ENCODE measurements at regions not wholly inside any gene's neighbourhood (a gene's known extent, or its start where the extent isn't known, plus 50 kb on each side); places are given as distances from the start of the nearest gene placed in this dataset.
"Not testable (repeated sequence)": the region's sequence is repeated elsewhere in the genome, so short reads cannot be mapped to it uniquely, and the experiment has no call there.

GRCh38 chr2:242004223-242004901, 134.8 kb downstream of the RTP5 start:
- Histone ChIP-seq H3K4me3 (no peak overlapping the region), H3K9ac (no peak overlapping the region), H3K27ac (no peak overlapping the region), H4K20me1 (no peaks in the 10 kb centered on the region), H3K9me3 (replicated peaks in 1 of 11) (peaks cover 0 to 16% (median 13%) of the 10 kb centered on the region in 11 experiments; a peak in 21 of 22 replicates), H3K4me2 (no peak overlapping the region), H3K36me3 (0 out of 22 replicates have a peak, but pooled peaks cover 0 to 2% (median 0%) of the 10 kb centered on the region in 11 experiments), H3K27me3 (no peaks in the 10 kb centered on the region), H3K4me1 (peaks cover 0 to 21% (median 16%) of the 10 kb centered on the region in 10 experiments; a peak in 17 of 20 replicates)
- TF ChIP-seq Cebpa-rat (IDR thresholded peaks at IDR 0.05) = no peak

- H3K4me3 ChIP-seq = no peak overlapping the region
- H3K9ac ChIP-seq = no peak overlapping the region
- H3K4me2 ChIP-seq = no peak overlapping the region
- TF ChIP-seq Cebpa-rat (IDR thresholded peaks at IDR 0.05) = no peak
- no peaks in the 10 kb centered on the region for H4K20me1 ChIP-seq
- H3K36me3 ChIP-seq = no peaks in the 10 kb centered on the region
- no peaks in the 10 kb centered on the region for H3K27me3 ChIP-seq
- peaks cover 0 to 21% (median 16%) of the 10 kb centered on the region in 10 experiments; a peak in 17 of 20 replicates for H3K4me1 ChIP-seq
- H3K27ac ChIP-seq = no peak overlapping the region
- H3K9me3 ChIP-seq (replicated peaks in 1 of 11) = peaks cover 0 to 19% (median 16%) of the 10 kb centered on the region in 11 experiments; a peak in 21 of 22 replicates
Observed at GRCh38 chr2:242004902-242005230, 135.3 kb downstream of the RTP5 start.

GRCh38 chr2:242006091-242006634, 136.6 kb downstream of the RTP5 start:
- not testable (repeated sequence) for H3K4me2 ChIP-seq, H3K27ac ChIP-seq, H3K9ac ChIP-seq, H3K36me3 ChIP-seq, H4K20me1 ChIP-seq, H3K27me3 ChIP-seq, H3K4me3 ChIP-seq
- Histone ChIP-seq H3K4me1 (peaks cover 7 to 21% (median 17%) of the 10 kb centered on the region in 10 experiments), H3K9me3 (replicated peaks in 1 of 11) (peaks cover 0 to 24% (median 20%) of the 10 kb centered on the region in 11 experiments; a peak in 21 of 22 replicates)

GRCh38 chr2:242008908-242009307, 139.4 kb downstream of the RTP5 start:
- not testable (repeated sequence) for H3K36me3 ChIP-seq, H3K4me2 ChIP-seq, H3K27ac ChIP-seq, H4K20me1 ChIP-seq, H3K9ac ChIP-seq, H3K27me3 ChIP-seq
- peak overlapping the region in 2 of 10 experiments; percentile 45 to 58; a peak in 4 of 20 replicates for H3K4me3 ChIP-seq
- H3K9me3 ChIP-seq (replicated peaks in 1 of 11) = peaks cover 0 to 24% (median 20%) of the 10 kb centered on the region in 11 experiments; a peak in 21 of 22 replicates
- peaks cover 0 to 21% (median 9%) of the 10 kb centered on the region in 10 experiments; a peak in 12 of 20 replicates for H3K4me1 ChIP-seq

GRCh38 chr2:242009846-242010245, 140.3 kb downstream of the RTP5 start:
- not testable (repeated sequence) for H3K9ac ChIP-seq, H3K27ac ChIP-seq, H3K27me3 ChIP-seq, H3K36me3 ChIP-seq, H4K20me1 ChIP-seq, H3K4me2 ChIP-seq
- H3K4me1 ChIP-seq = peaks cover 0 to 21% (median 9%) of the 10 kb centered on the region in 10 experiments; a peak in 15 of 20 replicates
- peaks cover 0 to 24% (median 20%) of the 10 kb centered on the region in 11 experiments; a peak in 21 of 22 replicates for H3K9me3 ChIP-seq (replicated peaks in 1 of 11)
- peak overlapping the region in 1 of 10 experiments; percentile 11; a peak in 3 of 20 replicates for H3K4me3 ChIP-seq

GRCh38 chr2:242010252-242011166, 141.0 kb downstream of the RTP5 start:
- not testable (repeated sequence) for H4K20me1 ChIP-seq, H3K27me3 ChIP-seq, H3K27ac ChIP-seq, H3K9ac ChIP-seq, H3K4me3 ChIP-seq, H3K36me3 ChIP-seq
- Histone ChIP-seq H3K4me2 (peak overlapping the region in 5 of 11 experiments; percentile 11 to 59 (median 46); a peak in 6 of 22 replicates), H3K9me3 (replicated peaks in 1 of 11) (peaks cover 0 to 24% (median 20%) of the 10 kb centered on the region in 11 experiments; a peak in 21 of 22 replicates), H3K4me1 (peaks cover 0 to 21% (median 12%) of the 10 kb centered on the region in 10 experiments)

GRCh38 chr2:242011167-242011513, 141.6 kb downstream of the RTP5 start:
- peaks cover 0 to 21% (median 16%) of the 10 kb centered on the region in 10 experiments for H3K4me1 ChIP-seq
- no peak overlapping the region for H3K9ac ChIP-seq
- TF ChIP-seq Cebpa-rat (IDR thresholded peaks at IDR 0.05) = no peak
- H3K4me3 ChIP-seq = no peak overlapping the region
- H3K4me2 ChIP-seq = peak overlapping the region in 5 of 11 experiments; percentile 11 to 59 (median 46); a peak in 7 of 22 replicates
- H3K27me3 ChIP-seq = no peaks in the 10 kb centered on the region
- peaks cover 0 to 10% (median 0%) of the 10 kb centered on the region in 11 experiments; a peak in 1 of 22 replicates for H4K20me1 ChIP-seq
- peak overlapping the region in 8 of 11 experiments; percentile 5 to 57 (median 36); a peak in 8 of 22 replicates for H3K27ac ChIP-seq
- H3K36me3 ChIP-seq = no peaks in the 10 kb centered on the region
- H3K9me3 ChIP-seq (replicated peaks in 1 of 11) = peaks cover 0 to 20% (median 16%) of the 10 kb centered on the region in 11 experiments; a peak in 21 of 22 replicates

GRCh38 chr2:242011516-242011915, 142.0 kb downstream of the RTP5 start:
- peak overlapping the region in 1 of 11 experiments; percentile 8; a peak in 1 of 22 replicates for H3K9ac ChIP-seq
- H3K4me1 ChIP-seq = peaks cover 0 to 21% (median 17%) of the 10 kb centered on the region in 10 experiments
- no peak for TF ChIP-seq Cebpa-rat (IDR thresholded peaks at IDR 0.05)
- H3K27me3 ChIP-seq = no peaks in the 10 kb centered on the region
- no peaks in the 10 kb centered on the region for H3K36me3 ChIP-seq
- H3K4me3 ChIP-seq = no peak overlapping the region
- H4K20me1 ChIP-seq = peaks cover 0 to 10% (median 0%) of the 10 kb centered on the region in 11 experiments; a peak in 1 of 22 replicates
- H3K9me3 ChIP-seq (replicated peaks in 1 of 11) = peaks cover 0 to 20% (median 12%) of the 10 kb centered on the region in 11 experiments; a peak in 20 of 22 replicates
- peak overlapping the region in 4 of 11 experiments; percentile 11 to 59 (median 52); a peak in 7 of 22 replicates for H3K4me2 ChIP-seq
- H3K27ac ChIP-seq = peak overlapping the region in 8 of 11 experiments; percentile 5 to 57 (median 36); a peak in 9 of 22 replicates

Measured in BLaER1 treated with 17β-estradiol and CSF1 and Interleukin-3, amounts not matched to agents 10 nM and 100 nM (cell line).